SHP77 treated with DMSO at 0.1 percent for 48 hours (cell line): ENCODE measurements at regions not wholly inside any gene's neighbourhood (a gene's known extent, or its start where the extent isn't known, plus 50 kb on each side); places are given as distances from the start of the nearest gene placed in this dataset.
"Not testable (repeated sequence)": the region's sequence is repeated elsewhere in the genome, so short reads cannot be mapped to it uniquely, and the experiment has no call there.

Experiments
- DNase-seq: peaks from one replicate; lab custom pipeline; 2025; lab: John Stamatoyannopoulos, UW

GRCh38 chr9:73344060-73344459, 192.4 kb downstream of the ANXA1 start:
- no peak for DNase-seq

- no peak for DNase-seq
Observed at GRCh38 chr9:73347123-73347522, 195.5 kb downstream of the ANXA1 start.

- no peak for DNase-seq
Observed at GRCh38 chr9:73347720-73348119, 196.1 kb downstream of the ANXA1 start.

- no peak for DNase-seq
Observed at GRCh38 chr9:73348471-73348870, 196.8 kb downstream of the ANXA1 start.

GRCh38 chr9:73349476-73349875, 197.8 kb downstream of the ANXA1 start:
- no peak for DNase-seq

GRCh38 chr9:73357607-73358006, 205.9 kb downstream of the ANXA1 start:
- no peak for DNase-seq

GRCh38 chr9:73370053-73370452, 218.4 kb downstream of the ANXA1 start:
- DNase-seq: no peak

GRCh38 chr9:73371801-73372200, 220.1 kb downstream of the ANXA1 start:
- no peak for DNase-seq

GRCh38 chr9:73380411-73380810, 228.7 kb downstream of the ANXA1 start:
- DNase-seq: no peak

- DNase-seq: no peak
Observed at GRCh38 chr9:73402081-73403028, 250.7 kb downstream of the ANXA1 start.

- no peak for DNase-seq
Observed at GRCh38 chr9:73411494-73411893, 259.8 kb downstream of the ANXA1 start.

- no peak for DNase-seq
Observed at GRCh38 chr9:73412874-73413273, 261.2 kb downstream of the ANXA1 start.

GRCh38 chr9:73423891-73424290, 272.2 kb downstream of the ANXA1 start:
- DNase-seq: no peak

- no peak for DNase-seq
Observed at GRCh38 chr9:73426269-73426668, 274.6 kb downstream of the ANXA1 start.

- no peak for DNase-seq
Observed at GRCh38 chr9:73434826-73435225, 283.2 kb downstream of the ANXA1 start.

GRCh38 chr9:73437758-73438157, 286.1 kb downstream of the ANXA1 start:
- no peak for DNase-seq

GRCh38 chr9:73439839-73440238, 288.2 kb downstream of the ANXA1 start:
- DNase-seq: not testable (repeated sequence)

GRCh38 chr9:73441223-73441622, 289.6 kb downstream of the ANXA1 start:
- DNase-seq: no peak

GRCh38 chr9:73441890-73442818, 290.5 kb downstream of the ANXA1 start:
- no peak for DNase-seq

- DNase-seq: no peak
Observed at GRCh38 chr9:73444821-73445220, 293.2 kb downstream of the ANXA1 start.

- DNase-seq: not testable (repeated sequence)
Observed at GRCh38 chr9:73445384-73445783, 293.7 kb downstream of the ANXA1 start.

- no peak for DNase-seq
Observed at GRCh38 chr9:73446306-73446705, 294.6 kb downstream of the ANXA1 start.

GRCh38 chr9:73451003-73451402, 299.3 kb downstream of the ANXA1 start:
- no peak for DNase-seq
